Smooth muscle cell (in vitro differentiated cells): ENCODE measurements at regions not wholly inside any gene's neighbourhood (a gene's known extent, or its start where the extent isn't known, plus 50 kb on each side); places are given as distances from the start of the nearest gene placed in this dataset.

Experiments used
- DNase-seq: peaks from one replicate; lab custom pipeline; 2025; ENCODE audit not compliant: unreplicated experiment; lab: John Stamatoyannopoulos, UW
- H2AFZ ChIP-seq: fragments of 200-600 bp; sonication (generic); 2 replicates; pipeline ENCODE4 v1.6.0; 2016; ENCODE audit warnings: antibody characterized with exemption, low read depth, mild to moderate bottlenecking
- H3F3A ChIP-seq: fragments of 200-600 bp; sonication (generic); 2 replicates; pipeline ENCODE4 v1.6.0; 2017; ENCODE audit warnings: antibody characterized with exemption, low read depth
- H3K27ac ChIP-seq: fragments of 200-600 bp; sonication (generic); 2 replicates; pipeline ENCODE4 v1.5.1; 2016; ENCODE audit warnings: low read depth, mild to moderate bottlenecking
- H3K27me3 ChIP-seq: fragments of 200-600 bp; sonication (generic); 2 replicates; pipeline ENCODE4 v1.6.1; 2016; ENCODE audit warnings: low read depth, mild to moderate bottlenecking
- H3K36me3 ChIP-seq: fragments of 200-600 bp; sonication (generic); 2 replicates; pipeline ENCODE4 v1.5.1; 2016; ENCODE audit warnings: low read depth
- H3K4me1 ChIP-seq: fragments of 200-600 bp; sonication (generic); 2 replicates; pipeline ENCODE4 v1.5.1; 2016; ENCODE audit warnings: low read depth
- H3K4me2 ChIP-seq: fragments of 200-600 bp; sonication (generic); 2 replicates; pipeline ENCODE4 v1.6.0; 2016; ENCODE audit warnings: mild to moderate bottlenecking
- H3K4me3 ChIP-seq: fragments of 200-600 bp; sonication (generic); 2 replicates; pipeline ENCODE4 v1.5.1; 2016; ENCODE audit warnings: mild to moderate bottlenecking
- H3K79me2 ChIP-seq: fragments of 200-600 bp; sonication (generic); 2 replicates; pipeline ENCODE4 v1.6.0; 2016; ENCODE audit warnings: low read depth, mild to moderate bottlenecking
- H3K9ac ChIP-seq: fragments of 200-600 bp; sonication (generic); 2 replicates; pipeline ENCODE4 v1.6.0; 2016; ENCODE audit warnings: low read depth
- H3K9me3 ChIP-seq: fragments of 200-600 bp; sonication (generic); replicated peaks from 2 replicates; pipeline ENCODE4 v1.5.1; 2016; ENCODE audit warnings: low read depth
- H4K20me1 ChIP-seq: fragments of 200-600 bp; sonication (generic); 2 replicates; pipeline ENCODE4 v1.6.0; 2016; ENCODE audit warnings: low read depth
- WGBS: methylation state at CpG from one replicate; pipeline ENCODE4 v1.1.7; 2016; ENCODE audit warnings: low lambda C conversion rate; 5-methylcytosine and 5-hydroxymethylcytosine counted together
- TF ChIP-seq, protein P1 (sequence below): fragments of 200-600 bp; sonication (generic); IDR thresholded peaks from 2 replicates; pipeline ENCODE4 v1.5.1; 2017; ENCODE audit warnings: borderline replicate concordance, mild to moderate bottlenecking, antibody characterized with exemption; ENCODE audit not compliant: insufficient read depth, poor library complexity, severe bottlenecking

DNA sequence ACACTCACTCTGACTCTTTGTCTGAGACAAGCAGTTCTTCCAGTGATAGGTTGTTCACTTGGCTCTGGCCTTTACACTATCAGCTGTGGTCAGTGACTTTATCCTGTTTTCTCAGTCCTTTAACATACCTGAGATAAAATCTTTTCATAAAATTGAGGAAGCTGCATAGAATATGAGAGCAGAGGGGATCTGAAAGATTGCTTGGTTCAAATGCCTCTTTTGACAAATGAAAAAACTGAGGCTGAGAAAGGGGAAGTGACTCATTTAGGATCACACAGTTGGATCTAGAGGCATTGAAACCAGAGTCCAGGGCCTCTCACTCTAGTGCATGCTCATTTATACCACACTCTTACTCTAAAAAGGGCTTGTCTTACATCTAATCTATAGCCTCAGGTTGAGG lies 277.0 kb upstream of the TBX18 start:
- H3K27ac ChIP-seq: no peak overlapping the region
- H3K79me2 ChIP-seq: no peaks in the 10 kb centered on the region
- H3K4me2 ChIP-seq: no peak overlapping the region
- H3K4me1 ChIP-seq: no peaks in the 10 kb centered on the region
- H4K20me1 ChIP-seq: no peaks in the 10 kb centered on the region
- H3K27me3 ChIP-seq: no peaks in the 10 kb centered on the region
- no peaks in the 10 kb centered on the region for H3K36me3 ChIP-seq
- TF ChIP-seq, protein P1, sequence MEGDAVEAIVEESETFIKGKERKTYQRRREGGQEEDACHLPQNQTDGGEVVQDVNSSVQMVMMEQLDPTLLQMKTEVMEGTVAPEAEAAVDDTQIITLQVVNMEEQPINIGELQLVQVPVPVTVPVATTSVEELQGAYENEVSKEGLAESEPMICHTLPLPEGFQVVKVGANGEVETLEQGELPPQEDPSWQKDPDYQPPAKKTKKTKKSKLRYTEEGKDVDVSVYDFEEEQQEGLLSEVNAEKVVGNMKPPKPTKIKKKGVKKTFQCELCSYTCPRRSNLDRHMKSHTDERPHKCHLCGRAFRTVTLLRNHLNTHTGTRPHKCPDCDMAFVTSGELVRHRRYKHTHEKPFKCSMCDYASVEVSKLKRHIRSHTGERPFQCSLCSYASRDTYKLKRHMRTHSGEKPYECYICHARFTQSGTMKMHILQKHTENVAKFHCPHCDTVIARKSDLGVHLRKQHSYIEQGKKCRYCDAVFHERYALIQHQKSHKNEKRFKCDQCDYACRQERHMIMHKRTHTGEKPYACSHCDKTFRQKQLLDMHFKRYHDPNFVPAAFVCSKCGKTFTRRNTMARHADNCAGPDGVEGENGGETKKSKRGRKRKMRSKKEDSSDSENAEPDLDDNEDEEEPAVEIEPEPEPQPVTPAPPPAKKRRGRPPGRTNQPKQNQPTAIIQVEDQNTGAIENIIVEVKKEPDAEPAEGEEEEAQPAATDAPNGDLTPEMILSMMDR: no peak
- H2AFZ ChIP-seq: no peak overlapping the region
- H3K9ac ChIP-seq: no peak overlapping the region
- DNase-seq: no peak
- no peaks in the 10 kb centered on the region for H3K9me3 ChIP-seq
- H3K4me3 ChIP-seq: no peak overlapping the region
- H3F3A ChIP-seq: no peaks in the 10 kb centered on the region

DNA sequence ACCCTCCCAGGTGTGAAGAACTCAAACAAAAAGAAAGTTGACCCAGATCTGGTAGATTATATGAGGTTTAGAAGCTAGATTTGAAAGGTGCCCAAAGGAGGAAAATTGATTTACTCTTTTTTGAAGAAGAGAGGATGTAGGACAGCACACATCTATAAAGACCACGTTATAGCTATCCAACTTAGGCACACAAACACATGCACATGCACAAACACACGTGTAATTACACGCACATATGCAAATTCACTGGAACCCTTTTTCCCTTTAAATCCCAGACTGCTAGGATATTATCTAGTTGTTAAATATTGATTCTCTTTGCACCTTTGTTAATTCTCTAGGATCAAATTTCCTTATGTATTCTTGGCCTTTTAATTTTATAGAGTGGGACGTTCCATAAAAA lies 272.8 kb upstream of the TBX18 start:
- Histone ChIP-seq H3K4me1 (no peaks in the 10 kb centered on the region), H4K20me1 (no peaks in the 10 kb centered on the region), H3K4me2 (no peak overlapping the region), H3K4me3 (no peak overlapping the region), H3F3A (no peaks in the 10 kb centered on the region), H3K9ac (no peak overlapping the region), H3K27me3 (no peaks in the 10 kb centered on the region), H3K79me2 (no peaks in the 10 kb centered on the region), H3K27ac (no peak overlapping the region), H3K36me3 (no peaks in the 10 kb centered on the region), H3K9me3 (no peaks in the 10 kb centered on the region), H2AFZ (no peak overlapping the region)
- TF ChIP-seq, protein P1: no peak
- WGBS: 80% methylated on average over 4 of the region's 4 CpGs
- DNase-seq: no peak

DNA sequence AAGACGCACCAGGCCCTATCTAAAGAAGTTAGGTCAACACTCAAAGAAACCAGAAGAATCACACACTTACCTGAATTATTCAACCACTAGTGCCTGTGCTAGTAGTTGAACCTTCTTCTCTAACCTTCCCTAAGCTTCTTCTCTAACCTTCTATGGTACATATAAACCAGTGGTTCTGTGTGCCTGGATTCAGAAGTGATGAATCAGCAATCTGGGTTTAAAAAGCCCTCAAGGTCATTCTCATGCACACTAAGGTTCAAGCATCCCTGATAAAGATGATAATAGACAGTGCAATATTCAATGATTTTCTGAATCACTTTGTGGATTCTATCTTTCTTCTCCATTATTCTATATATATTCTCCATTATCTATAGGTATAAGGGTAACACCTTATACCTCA lies 271.4 kb upstream of the TBX18 start:
- no peak overlapping the region for H3K4me2 ChIP-seq
- no peaks in the 10 kb centered on the region for H3K9me3 ChIP-seq
- no peaks in the 10 kb centered on the region for H3F3A ChIP-seq
- no peak overlapping the region for H3K4me3 ChIP-seq
- no peaks in the 10 kb centered on the region for H3K79me2 ChIP-seq
- H3K27ac ChIP-seq: no peak overlapping the region
- no peak overlapping the region for H2AFZ ChIP-seq
- no peaks in the 10 kb centered on the region for H3K4me1 ChIP-seq
- TF ChIP-seq, protein P1: no peak
- H3K27me3 ChIP-seq: no peaks in the 10 kb centered on the region
- H3K36me3 ChIP-seq: no peaks in the 10 kb centered on the region
- no peaks in the 10 kb centered on the region for H4K20me1 ChIP-seq
- no peak for DNase-seq
- 86% methylated on average over 1 of the region's 1 CpG for whole genome bisulfite sequencing
- H3K9ac ChIP-seq: no peak overlapping the region

DNA sequence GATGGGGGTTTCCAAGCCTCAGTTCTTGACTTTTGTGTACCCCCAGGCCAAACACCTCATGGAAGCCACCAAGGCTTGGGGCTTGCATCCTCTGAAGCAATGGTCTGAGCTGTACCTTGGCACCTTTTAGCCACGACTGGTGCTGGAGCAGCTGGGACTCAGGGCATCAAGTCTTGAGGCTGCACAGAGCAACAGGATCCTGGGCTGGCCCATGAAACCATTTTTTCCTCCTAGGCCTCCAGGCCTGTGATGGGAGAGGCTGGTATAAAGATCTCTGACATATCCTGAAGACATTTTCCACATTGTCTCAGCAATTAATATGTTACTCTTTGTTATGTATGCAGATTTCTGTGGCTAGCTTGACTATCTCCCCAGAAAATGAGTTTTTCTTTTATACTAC lies 269.1 kb upstream of the TBX18 start:
- WGBS: 56% methylated on average over 1 of the region's 1 CpG
- H3F3A ChIP-seq: no peaks in the 10 kb centered on the region
- no peaks in the 10 kb centered on the region for H3K36me3 ChIP-seq
- no peak overlapping the region for H3K27ac ChIP-seq
- TF ChIP-seq, protein P1: no peak
- H4K20me1 ChIP-seq: no peaks in the 10 kb centered on the region
- no peaks in the 10 kb centered on the region for H3K79me2 ChIP-seq
- H3K4me1 ChIP-seq: no peaks in the 10 kb centered on the region
- no peak overlapping the region for H3K4me3 ChIP-seq
- no peak for DNase-seq
- no peak overlapping the region for H2AFZ ChIP-seq
- H3K9ac ChIP-seq: no peak overlapping the region
- H3K9me3 ChIP-seq: no peaks in the 10 kb centered on the region
- H3K4me2 ChIP-seq: no peak overlapping the region
- H3K27me3 ChIP-seq: no peaks in the 10 kb centered on the region
